DMS79 treated with DMSO at 0.1 percent for 48 hours (cell line): ENCODE measurements at regions not wholly inside any gene's neighbourhood (a gene's known extent, or its start where the extent isn't known, plus 50 kb on each side); places are given as distances from the start of the nearest gene placed in this dataset.

Experiments
- DNase-seq: peaks from one replicate; lab custom pipeline; 2025; lab: John Stamatoyannopoulos, UW

DNA sequence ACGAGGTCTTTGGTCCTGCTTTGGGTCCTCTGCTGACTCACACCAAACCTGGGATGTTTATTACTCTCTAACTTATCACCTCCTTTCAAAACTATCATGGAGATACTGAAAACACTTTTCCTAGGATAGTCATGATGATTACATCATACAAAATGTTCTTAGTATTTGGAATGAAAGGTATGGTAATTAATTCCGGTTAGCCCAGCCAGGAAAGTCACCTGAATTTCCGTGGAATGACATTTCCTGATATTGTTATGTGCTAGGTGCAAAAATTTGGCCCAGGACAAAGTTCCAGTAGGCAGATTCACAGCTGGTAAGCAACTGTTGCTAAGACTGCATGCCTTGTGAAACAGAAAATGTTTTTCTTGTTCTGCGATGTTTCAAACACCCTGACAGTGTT is 203.4 kb downstream of the ZNF648 start:
- no peak for DNase-seq
